H9 (cell line): ENCODE measurements at regions not wholly inside any gene's neighbourhood (a gene's known extent, or its start where the extent isn't known, plus 50 kb on each side); places are given as distances from the start of the nearest gene placed in this dataset.

Source experiments
- DNase-seq: peaks from one replicate; pipeline ENCODE4 v3.0.0-alpha.2; 2017
- H2AFZ ChIP-seq: one replicate; pipeline ENCODE4 v1.6.1; 2013; ENCODE audit warnings: mild to moderate bottlenecking, low read length, control low read depth, moderate library complexity
- H2AK5ac ChIP-seq: 2 replicates; pipeline ENCODE4 v1.6.1; 2013; ENCODE audit warnings: low read length, control low read depth, mixed read lengths; ENCODE audit not compliant: insufficient read length
- H2BK120ac ChIP-seq: one replicate; pipeline ENCODE4 v1.6.1; 2013; ENCODE audit warnings: low read depth, mild to moderate bottlenecking, low read length, control low read depth, inconsistent platforms; ENCODE audit not compliant: poor library complexity, severe bottlenecking
- H2BK12ac ChIP-seq: 2 replicates; pipeline ENCODE4 v1.6.1; 2013; ENCODE audit warnings: low read length, control low read depth, mixed read lengths, low read depth; ENCODE audit not compliant: insufficient read length
- H2BK15ac ChIP-seq: 2 replicates; pipeline ENCODE4 v1.6.1; 2013; ENCODE audit warnings: low read depth, low read length, control low read depth
- H2BK20ac ChIP-seq: one replicate; pipeline ENCODE4 v1.6.1; 2013; ENCODE audit warnings: low read depth, mild to moderate bottlenecking, low read length, control low read depth, inconsistent platforms; ENCODE audit not compliant: poor library complexity, severe bottlenecking
- H2BK5ac ChIP-seq: 2 replicates; pipeline ENCODE4 v1.6.1; 2013; ENCODE audit warnings: low read length, control low read depth, mixed read lengths; ENCODE audit not compliant: insufficient read length
- H3K14ac ChIP-seq: 2 replicates; pipeline ENCODE4 v1.6.1; 2013; ENCODE audit warnings: low read length, control low read depth; ENCODE audit not compliant: insufficient read depth
- H3K18ac ChIP-seq: 2 replicates; pipeline ENCODE4 v1.6.1; 2013; ENCODE audit warnings: low read depth, mild to moderate bottlenecking, mixed read lengths, low read length, control low read depth; ENCODE audit not compliant: insufficient read length
- H3K23ac ChIP-seq: 2 replicates; pipeline ENCODE4 v1.6.1; 2013; ENCODE audit warnings: low read length, control low read depth, mixed read lengths, low read depth; ENCODE audit not compliant: insufficient read length
- H3K23me2 ChIP-seq: 2 replicates; pipeline ENCODE4 v1.6.1; 2013; ENCODE audit warnings: low read depth, mild to moderate bottlenecking, mixed read lengths, low read length, control low read depth; ENCODE audit not compliant: insufficient read length, poor library complexity, severe bottlenecking
- H3K27ac ChIP-seq: 2 replicates; pipeline ENCODE4 v1.5.1; 2013; ENCODE audit warnings: low read length, control low read depth, mixed read lengths, low read depth; ENCODE audit not compliant: insufficient read length
- H3K27me3 ChIP-seq: 2 replicates; pipeline ENCODE4 v1.6.1; 2013; ENCODE audit warnings: low read length, control low read depth, inconsistent platforms; ENCODE audit not compliant: insufficient read depth
- H3K4ac ChIP-seq: 2 replicates; pipeline ENCODE4 v1.6.1; 2013; ENCODE audit warnings: low read depth, mild to moderate bottlenecking, control low read depth, inconsistent platforms, low read length, moderate library complexity
- H3K4me1 ChIP-seq: 2 replicates; pipeline ENCODE4 v1.6.1; 2013; ENCODE audit warnings: low read length, control low read depth, inconsistent platforms; ENCODE audit not compliant: insufficient read depth
- H3K4me2 ChIP-seq: 2 replicates; pipeline ENCODE4 v1.6.1; 2013; ENCODE audit warnings: low read length, control low read depth, mixed read lengths; ENCODE audit not compliant: insufficient read length, insufficient read depth
- H3K56ac ChIP-seq: 2 replicates; pipeline ENCODE4 v1.6.1; 2013; ENCODE audit warnings: low read depth, mild to moderate bottlenecking, mixed read lengths, low read length, control low read depth; ENCODE audit not compliant: insufficient read length
- H3K79me1 ChIP-seq: 2 replicates; pipeline ENCODE4 v1.6.1; 2013; ENCODE audit warnings: low read depth, mild to moderate bottlenecking, moderate library complexity, low read length, control low read depth, inconsistent platforms; ENCODE audit not compliant: insufficient read depth, poor library complexity, severe bottlenecking
- H3K79me2 ChIP-seq: 2 replicates; pipeline ENCODE4 v1.6.1; 2013; ENCODE audit warnings: low read length, control low read depth, inconsistent platforms; ENCODE audit not compliant: insufficient read depth
- H3K9ac ChIP-seq: 2 replicates; pipeline ENCODE4 v1.6.1; 2013; ENCODE audit warnings: low read length, control low read depth, mixed read lengths; ENCODE audit not compliant: insufficient read length; ENCODE audit errors: extremely low read depth
- H3K9me3 ChIP-seq: one replicate; pipeline ENCODE4 v1.6.1; 2013; ENCODE audit warnings: low read depth, low read length, inconsistent platforms; ENCODE audit not compliant: control insufficient read depth
- H3T11ph ChIP-seq: one replicate; pipeline ENCODE4 v1.6.1; 2013; ENCODE audit warnings: mild to moderate bottlenecking, low read length, control low read depth, inconsistent platforms
- H4K20me1 ChIP-seq: one replicate; pipeline ENCODE4 v1.6.1; 2013; ENCODE audit not compliant: control insufficient read depth, insufficient read length, insufficient read depth
- H4K5ac ChIP-seq: 2 replicates; pipeline ENCODE4 v1.6.1; 2013; ENCODE audit warnings: low read depth, mild to moderate bottlenecking, mixed read lengths, low read length, control low read depth; ENCODE audit not compliant: insufficient read length
- H4K8ac ChIP-seq: replicated peaks from 2 replicates; pipeline ENCODE4 v1.6.1; 2013; ENCODE audit warnings: low read length, control low read depth, mixed read lengths, low read depth; ENCODE audit not compliant: insufficient read length
- H4K91ac ChIP-seq: 2 replicates; pipeline ENCODE4 v1.6.1; 2013; ENCODE audit warnings: low read depth, mild to moderate bottlenecking, moderate library complexity, mixed read lengths, low read length, control low read depth; ENCODE audit not compliant: insufficient read length
- H3K27ac Mint-ChIP-seq, 3 experiments: 2 replicates in 2 of 3; 3 replicates in 1 of 3; pipeline ENCODE4 v1.8.0; 2020 to 2021; ENCODE audit warnings: mixed read lengths in 3 of 3, mild to moderate bottlenecking in 1 of 3, moderate library complexity in 1 of 3
- H3K27me3 Mint-ChIP-seq: 2 replicates; pipeline ENCODE4 v1.8.0; 2021; ENCODE audit warnings: low read depth, mild to moderate bottlenecking, moderate library complexity, mixed read lengths
- H3K36me3 Mint-ChIP-seq, 3 experiments: 2 replicates in 2 of 3; 3 replicates in 1 of 3; pipeline ENCODE4 v1.8.0; 2020 to 2021; ENCODE audit warnings: low read depth in 3 of 3, mixed read lengths in 3 of 3; ENCODE audit not compliant: insufficient read depth in 1 of 3
- H3K4me1 Mint-ChIP-seq, 2 experiments: 2 replicates each; pipeline ENCODE4 v1.8.0; 2020; ENCODE audit warnings: mixed read lengths in 2 of 2
- H3K4me3 Mint-ChIP-seq, 2 experiments: 2 replicates in 1 of 2; 3 replicates in 1 of 2; pipeline ENCODE4 v1.8.0; 2020 to 2021; ENCODE audit warnings: mild to moderate bottlenecking in 2 of 2, mixed read lengths in 2 of 2, moderate library complexity in 1 of 2
- H3K9me3 Mint-ChIP-seq, 2 experiments: 2 replicates in 1 of 2; 3 replicates in 1 of 2; pipeline ENCODE4 v1.8.0; 2020; ENCODE audit warnings: mild to moderate bottlenecking in 2 of 2, mixed read lengths in 2 of 2, moderate library complexity in 1 of 2
- CTCF ChIP-seq: fragments of 200-600 bp; sonication (generic); conservative IDR thresholded peaks from 3 replicates; pipeline ENCODE4 v1.8.0; 2021; ENCODE audit warnings: antibody characterized with exemption, mild to moderate bottlenecking
- WGBS: extraction: QIAGEN DNeasy Blood & Tissue Kit; methylation state at CpG from one replicate; pipeline ENCODE4 v1.1.7; 2013; ENCODE audit warnings: missing lambda C conversion rate, low lambda C conversion rate, mixed read lengths; ENCODE audit not compliant: insufficient read length; ENCODE audit errors: extremely low coverage; 5-methylcytosine and 5-hydroxymethylcytosine counted together

GRCh38 chr2:21268197-21268877 lies 144.6 kb downstream of the TDRD15 start:
- Histone ChIP-seq H3K27me3 (no peaks in the 10 kb centered on the region), H3K4ac (no peak overlapping the region), H3K23ac (no peak overlapping the region), H2AK5ac (no peak overlapping the region), H4K8ac (no peak overlapping the region), H3K27ac (no peak overlapping the region), H2BK20ac (no peak overlapping the region), H3K79me1 (no peaks in the 10 kb centered on the region), H3K18ac (no peak overlapping the region), H3K4me2 (no peak overlapping the region), H4K20me1 (no peaks in the 10 kb centered on the region), H2BK5ac (no peak overlapping the region), H2BK15ac (no peak overlapping the region), H4K5ac (no peak overlapping the region), H2BK120ac (no peak overlapping the region), H3K14ac (no peak overlapping the region; the same call in 1 of the 2 replicates), H3T11ph (no peak overlapping the region), H3K9ac (no peak overlapping the region), H3K4me1 (no peaks in the 10 kb centered on the region), H3K56ac (no peak overlapping the region), H2AFZ (no peak overlapping the region), H3K79me2 (no peaks in the 10 kb centered on the region), H3K9me3 (no peaks in the 10 kb centered on the region), H3K23me2 (no peaks in the 10 kb centered on the region), H2BK12ac (no peak overlapping the region), H4K91ac (no peak overlapping the region)
- peaks cover 2% of the 10 kb centered on the region; the same call in 1 of the 2 replicates for H3K27me3 Mint-ChIP-seq
- peaks cover 0 to 9% of the 10 kb centered on the region in 2 experiments; a peak in 1 of 4 replicates for H3K4me1 Mint-ChIP-seq
- no peak for TF ChIP-seq CTCF
- no peaks in the 10 kb centered on the region for H3K36me3 Mint-ChIP-seq
- no peak overlapping the region for H3K4me3 Mint-ChIP-seq
- peak overlapping the region in 1 of 3 experiments; percentile 90; a peak in 2 of 7 replicates for H3K27ac Mint-ChIP-seq
- no CpG with 5 or more reads among the region's 13 CpGs for WGBS
- no peaks in the 10 kb centered on the region; a peak in 1 of 5 replicates for H3K9me3 Mint-ChIP-seq
- no peak for DNase-seq
